Hepatocyte (in vitro differentiated cells): ENCODE measurements at regions not wholly inside any gene's neighbourhood (a gene's known extent, or its start where the extent isn't known, plus 50 kb on each side); places are given as distances from the start of the nearest gene placed in this dataset.

Experiments used
- EZH2 ChIP-seq: fragments of 200-600 bp; sonication (generic); IDR thresholded peaks from 2 replicates; pipeline ENCODE4 v1.6.1; 2016; ENCODE audit warnings: antibody characterized with exemption, mild to moderate bottlenecking, borderline replicate concordance
- EZH2phosphoT487 ChIP-seq: fragments of 200-600 bp; sonication (generic); IDR thresholded peaks from one replicate; pipeline ENCODE4 v1.6.1; 2018; ENCODE audit warnings: antibody characterized with exemption, mild to moderate bottlenecking, low read depth, moderate library complexity; ENCODE audit not compliant: unreplicated experiment, severe bottlenecking
- TF ChIP-seq, protein P1 (sequence below): fragments of 200-600 bp; sonication (generic); IDR thresholded peaks from 2 replicates; pipeline ENCODE4 v1.5.1; 2016; ENCODE audit warnings: antibody characterized with exemption, mild to moderate bottlenecking; ENCODE audit not compliant: poor library complexity

- TF ChIP-seq, protein P1, sequence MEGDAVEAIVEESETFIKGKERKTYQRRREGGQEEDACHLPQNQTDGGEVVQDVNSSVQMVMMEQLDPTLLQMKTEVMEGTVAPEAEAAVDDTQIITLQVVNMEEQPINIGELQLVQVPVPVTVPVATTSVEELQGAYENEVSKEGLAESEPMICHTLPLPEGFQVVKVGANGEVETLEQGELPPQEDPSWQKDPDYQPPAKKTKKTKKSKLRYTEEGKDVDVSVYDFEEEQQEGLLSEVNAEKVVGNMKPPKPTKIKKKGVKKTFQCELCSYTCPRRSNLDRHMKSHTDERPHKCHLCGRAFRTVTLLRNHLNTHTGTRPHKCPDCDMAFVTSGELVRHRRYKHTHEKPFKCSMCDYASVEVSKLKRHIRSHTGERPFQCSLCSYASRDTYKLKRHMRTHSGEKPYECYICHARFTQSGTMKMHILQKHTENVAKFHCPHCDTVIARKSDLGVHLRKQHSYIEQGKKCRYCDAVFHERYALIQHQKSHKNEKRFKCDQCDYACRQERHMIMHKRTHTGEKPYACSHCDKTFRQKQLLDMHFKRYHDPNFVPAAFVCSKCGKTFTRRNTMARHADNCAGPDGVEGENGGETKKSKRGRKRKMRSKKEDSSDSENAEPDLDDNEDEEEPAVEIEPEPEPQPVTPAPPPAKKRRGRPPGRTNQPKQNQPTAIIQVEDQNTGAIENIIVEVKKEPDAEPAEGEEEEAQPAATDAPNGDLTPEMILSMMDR = no peak
- TF ChIP-seq EZH2 = no peak
- TF ChIP-seq EZH2phosphoT487 = no peak
Measured at GRCh38 chr20:7231303-7231702, 463.8 kb downstream of the BMP2 start.
